Breast epithelium (tissue), 3 donors: ENCODE measurements at regions not wholly inside any gene's neighbourhood (a gene's known extent, or its start where the extent isn't known, plus 50 kb on each side); places are given as distances from the start of the nearest gene placed in this dataset.

Experiments
- CTCF ChIP-seq, 3 donors: fragments of 450-650 bp; IDR thresholded peaks; one replicate each; pipeline ENCODE4 v1.5.1; 2016 to 2017; ENCODE audit warnings: antibody characterized with exemption in 3 of 3, mild to moderate bottlenecking in 3 of 3, moderate library complexity in 3 of 3
- POLR2A ChIP-seq: fragments of 450-650 bp; IDR thresholded peaks from one replicate; pipeline ENCODE4 v1.6.1; 2016; ENCODE audit warnings: antibody characterized with exemption, mild to moderate bottlenecking, moderate library complexity
- POLR2AphosphoS5 ChIP-seq, 3 donors: sonication (generic); formaldehyde crosslinking; IDR thresholded peaks; one replicate each; pipeline ENCODE4 v1.6.1; 2017; ENCODE audit warnings: antibody characterized with exemption in 3 of 3

- no peak for TF ChIP-seq POLR2A
- TF ChIP-seq CTCF (IDR thresholded peaks at IDR 0.05), result no peak
- no peak for TF ChIP-seq POLR2AphosphoS5 (IDR thresholded peaks at IDR 0.05)
Observed at GRCh38 chr5:169531631-169532030, 51.9 kb upstream of the SPDL1 start.
